CD4-positive, alpha-beta T cell treated with Interleukin-17A for 4 hours (primary cell): ENCODE measurements at regions not wholly inside any gene's neighbourhood (a gene's known extent, or its start where the extent isn't known, plus 50 kb on each side); places are given as distances from the start of the nearest gene placed in this dataset.

Source experiments
- DNase-seq: peaks from one replicate; pipeline ENCODE4 v3.0.0-alpha.2; 2020; ENCODE audit warnings: mixed read lengths

GRCh38 chr2:37843556-37843955 is 81.5 kb upstream of the RMDN2 start:
- DNase-seq = no peak

- DNase-seq = no peak
Observed at GRCh38 chr2:37846207-37846606, 78.9 kb upstream of the RMDN2 start.

GRCh38 chr2:37847792-37848191 is 77.3 kb upstream of the RMDN2 start:
- no peak for DNase-seq

GRCh38 chr2:37848451-37848850 is 76.6 kb upstream of the RMDN2 start:
- no peak for DNase-seq

GRCh38 chr2:37849911-37850310 is 75.2 kb upstream of the RMDN2 start:
- no peak for DNase-seq

GRCh38 chr2:37851428-37851827 is 73.7 kb upstream of the RMDN2 start:
- DNase-seq = no peak

- no peak for DNase-seq
Observed at GRCh38 chr2:37851828-37852584, 73.1 kb upstream of the RMDN2 start.

GRCh38 chr2:37852585-37853014 is 72.5 kb upstream of the RMDN2 start:
- DNase-seq = no peak

- DNase-seq = no peak
Observed at GRCh38 chr2:37854676-37855282, 70.3 kb upstream of the RMDN2 start.

- DNase-seq = no peak
Observed at GRCh38 chr2:37855283-37856041, 69.6 kb upstream of the RMDN2 start.

- DNase-seq = no peak
Observed at GRCh38 chr2:37856101-37856751, 68.9 kb upstream of the RMDN2 start.

- DNase-seq = no peak
Observed at GRCh38 chr2:37857575-37858399, 67.3 kb upstream of the RMDN2 start.

- no peak for DNase-seq
Observed at GRCh38 chr2:37858400-37858711, 66.7 kb upstream of the RMDN2 start.

GRCh38 chr2:37858725-37859267 is 66.3 kb upstream of the RMDN2 start:
- DNase-seq = no peak

GRCh38 chr2:37862620-37863019 is 62.5 kb upstream of the RMDN2 start:
- DNase-seq = no peak

- DNase-seq = no peak
Observed at GRCh38 chr2:37864217-37864616, 60.9 kb upstream of the RMDN2 start.

- DNase-seq = no peak
Observed at GRCh38 chr2:37865640-37866039, 59.4 kb upstream of the RMDN2 start.

- no peak for DNase-seq
Observed at GRCh38 chr2:37866171-37866934, 58.7 kb upstream of the RMDN2 start.

GRCh38 chr2:37867166-37867565 is 57.9 kb upstream of the RMDN2 start:
- DNase-seq = no peak

GRCh38 chr2:37868866-37869265 is 56.2 kb upstream of the RMDN2 start:
- DNase-seq = no peak

- no peak for DNase-seq
Observed at GRCh38 chr2:37869304-37869703, 55.8 kb upstream of the RMDN2 start.

- no peak for DNase-seq
Observed at GRCh38 chr2:37869771-37870170, 55.3 kb upstream of the RMDN2 start.
